Natural killer cell (primary cell): ENCODE measurements at regions not wholly inside any gene's neighbourhood (a gene's known extent, or its start where the extent isn't known, plus 50 kb on each side); places are given as distances from the start of the nearest gene placed in this dataset.

Experiments
- ATAC-seq, 3 donors: fragments of 150-1000 bp in 2 of 3; fragments of 200-7000 bp in 1 of 3; cut with Tn5 transposase; 1 replicate in 1 of 3; 2 replicates in 2 of 3; pipeline ENCODE4 v1.10.0; 2021; ENCODE audit warnings: mild to moderate bottlenecking in 2 of 3, moderate library complexity in 2 of 3
- DNase-seq, 2 donors: peaks; one replicate each; pipeline versions ENCODE4 v3.0.0 to v3.0.0-alpha.2; 2013 to 2021; ENCODE audit warnings: mixed read lengths in 1 of 2
- H3K27ac ChIP-seq: one replicate; pipeline ENCODE4 v1.5.1; 2013; ENCODE audit warnings: mild to moderate bottlenecking, low read length
- H3K27me3 ChIP-seq: one replicate; pipeline ENCODE4 v1.6.1; 2013; ENCODE audit warnings: low read length; ENCODE audit not compliant: control insufficient read depth, insufficient read depth
- H3K36me3 ChIP-seq: one replicate; pipeline ENCODE4 v1.6.1; 2013; ENCODE audit warnings: low read length; ENCODE audit not compliant: control insufficient read depth, insufficient read depth
- H3K4me1 ChIP-seq: one replicate; pipeline ENCODE4 v1.6.1; 2013; ENCODE audit warnings: low read length; ENCODE audit not compliant: control insufficient read depth, insufficient read depth
- H3K4me3 ChIP-seq: one replicate; pipeline ENCODE4 v1.5.1; 2013; ENCODE audit warnings: low read length
- H3K9me3 ChIP-seq: one replicate; pipeline ENCODE4 v1.6.1; 2013; ENCODE audit warnings: low read length; ENCODE audit not compliant: control insufficient read depth, insufficient read depth
- H3K27ac Mint-ChIP-seq, 2 donors: one replicate each; pipeline ENCODE4 v1.8.0; 2022; ENCODE audit warnings: mild to moderate bottlenecking in 2 of 2, mixed read lengths in 2 of 2, moderate library complexity in 1 of 2
- H3K27me3 Mint-ChIP-seq, 2 donors: one replicate each; pipeline ENCODE4 v1.8.0; 2022; ENCODE audit warnings: low read depth in 2 of 2, mixed read lengths in 2 of 2
- H3K36me3 Mint-ChIP-seq: one replicate; pipeline ENCODE4 v1.8.0; 2022; ENCODE audit warnings: mixed read lengths
- H3K4me1 Mint-ChIP-seq, 2 donors: one replicate each; pipeline ENCODE4 v1.8.0; 2022; ENCODE audit warnings: mixed read lengths in 2 of 2
- H3K4me3 Mint-ChIP-seq: one replicate; pipeline ENCODE4 v1.8.0; 2022; ENCODE audit warnings: mild to moderate bottlenecking, moderate library complexity, mixed read lengths
- H3K9me3 Mint-ChIP-seq, 2 donors: one replicate each; pipeline ENCODE4 v1.8.0; 2022; ENCODE audit warnings: mixed read lengths in 2 of 2
- CTCF ChIP-seq: fragments of 200-600 bp; IDR thresholded peaks from one replicate; pipeline ENCODE4 v1.8.0; 2022; ENCODE audit warnings: antibody characterized with exemption
- WGBS: methylation state at CpG from one replicate; pipeline ENCODE4 v1.1.7; 2013; ENCODE audit warnings: missing lambda C conversion rate; ENCODE audit not compliant: insufficient coverage; 5-methylcytosine and 5-hydroxymethylcytosine counted together
- intact Hi-C: fragments of 100-400 bp; cut with micrococcal nuclease; formaldehyde crosslinking; loops from one replicate; pipeline ENCODE4 v1.14.2; 2022

DNA sequence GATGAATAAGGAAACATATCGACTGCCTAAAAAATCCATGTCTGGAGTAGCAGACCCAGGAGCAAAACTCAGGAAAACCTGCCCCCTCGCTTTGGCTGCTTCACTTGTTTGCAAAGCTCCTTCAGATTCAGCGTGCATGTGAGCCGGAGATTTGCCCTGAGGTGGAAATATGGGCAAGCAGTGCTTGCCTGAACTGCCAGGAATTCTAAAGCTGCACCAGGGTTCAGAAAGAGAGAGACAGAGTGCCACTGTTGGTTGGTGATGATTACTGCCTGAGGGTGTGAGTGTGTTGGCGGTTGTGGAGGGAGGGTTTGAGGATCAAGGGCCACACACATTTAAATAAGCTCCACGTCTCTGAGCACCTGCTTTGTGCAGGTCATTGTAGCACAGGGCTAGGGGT lies 139.6 kb upstream of the RGPD4 start:
- intact Hi-C loops, result no loop called here
- Histone ChIP-seq H3K27me3 (no peaks in the 10 kb centered on the region), H3K27ac (no peak overlapping the region), H3K36me3 (no peaks in the 10 kb centered on the region), H3K4me3 (no peak overlapping the region), H3K9me3 (no peaks in the 10 kb centered on the region), H3K4me1 (no peaks in the 10 kb centered on the region)
- Mint-ChIP-seq H3K9me3 (peaks cover 2 to 5% of the 10 kb centered on the region in 2 donors), H3K36me3 (no peaks in the 10 kb centered on the region), H3K27me3 (no peaks in the 10 kb centered on the region), H3K27ac (no peak overlapping the region), H3K4me3 (no peak overlapping the region), H3K4me1 (no peaks in the 10 kb centered on the region)
- ATAC-seq (no peak), DNase-seq (no peak)
- WGBS, result 84% methylated on average over 6 of the region's 6 CpGs
- TF ChIP-seq CTCF, result no peak

- no peak overlapping the region for H3K4me3 Mint-ChIP-seq
- no peaks in the 10 kb centered on the region for H3K4me1 Mint-ChIP-seq
- no peak for TF ChIP-seq CTCF
- ATAC-seq, result no peak
- Histone ChIP-seq H3K9me3 (no peaks in the 10 kb centered on the region), H3K27ac (no peak overlapping the region), H3K36me3 (no peaks in the 10 kb centered on the region), H3K4me1 (no peaks in the 10 kb centered on the region), H3K4me3 (no peak overlapping the region), H3K27me3 (no peaks in the 10 kb centered on the region)
- 88% methylated on average over 3 of the region's 5 CpGs for WGBS
- no peaks in the 10 kb centered on the region for H3K27me3 Mint-ChIP-seq
- peaks cover under 1 to 5% of the 10 kb centered on the region in 2 donors for H3K9me3 Mint-ChIP-seq
- intact Hi-C loops, result no loop called here
- H3K27ac Mint-ChIP-seq, result no peak overlapping the region
- H3K36me3 Mint-ChIP-seq, result no peaks in the 10 kb centered on the region
- no peak for DNase-seq
Measured at GRCh38 chr2:107688135-107688534, 138.6 kb upstream of the RGPD4 start.

GRCh38 chr2:107693604-107694003 lies 133.1 kb upstream of the RGPD4 start:
- no peak overlapping the region for H3K27ac ChIP-seq
- no peak for ATAC-seq
- no peaks in the 10 kb centered on the region for H3K9me3 ChIP-seq
- no peak for TF ChIP-seq CTCF
- no peaks in the 10 kb centered on the region for H3K36me3 ChIP-seq
- no peak for DNase-seq
- H3K36me3 Mint-ChIP-seq, result no peaks in the 10 kb centered on the region
- intact Hi-C loops, result no loop called here
- no peaks in the 10 kb centered on the region for H3K4me1 ChIP-seq
- no peak overlapping the region for H3K27ac Mint-ChIP-seq
- peaks cover 0 to 5% of the 10 kb centered on the region in 2 donors for H3K9me3 Mint-ChIP-seq
- H3K4me1 Mint-ChIP-seq, result no peaks in the 10 kb centered on the region
- 100% methylated on average over 2 of the region's 3 CpGs for WGBS
- H3K4me3 ChIP-seq, result no peak overlapping the region
- H3K4me3 Mint-ChIP-seq, result no peak overlapping the region
- H3K27me3 ChIP-seq, result no peaks in the 10 kb centered on the region
- H3K27me3 Mint-ChIP-seq, result peaks cover 0 to 8% of the 10 kb centered on the region in 2 donors

DNA sequence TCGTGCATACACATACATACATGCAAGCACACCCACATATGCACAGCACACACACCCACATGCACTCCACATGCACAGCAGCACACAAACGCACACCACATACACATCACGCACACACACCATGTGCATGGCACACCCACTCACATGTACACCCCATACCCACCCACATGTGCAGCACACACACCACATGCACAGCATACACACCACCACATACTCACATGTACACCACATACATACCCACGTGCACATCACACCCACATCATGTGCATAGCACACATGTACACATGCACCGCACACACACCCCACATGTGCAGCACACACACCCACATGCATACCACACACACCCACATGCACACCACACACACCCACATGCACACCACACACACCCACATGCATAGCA lies 132.0 kb upstream of the RGPD4 start:
- H3K36me3 Mint-ChIP-seq, result no peaks in the 10 kb centered on the region
- ATAC-seq (peak in 1 of 3 donors; percentile 48), DNase-seq (no peak)
- H3K27ac ChIP-seq, result no peak overlapping the region
- peaks cover 0 to 5% of the 10 kb centered on the region in 2 donors for H3K9me3 Mint-ChIP-seq
- no peak for TF ChIP-seq CTCF
- no peaks in the 10 kb centered on the region for H3K4me1 Mint-ChIP-seq
- no peak overlapping the region for H3K27ac Mint-ChIP-seq
- H3K27me3 Mint-ChIP-seq, result peaks cover 0 to 13% of the 10 kb centered on the region in 2 donors
- H3K4me1 ChIP-seq, result no peaks in the 10 kb centered on the region
- H3K4me3 ChIP-seq, result no peak overlapping the region
- no peaks in the 10 kb centered on the region for H3K9me3 ChIP-seq
- no peaks in the 10 kb centered on the region for H3K27me3 ChIP-seq
- H3K36me3 ChIP-seq, result no peaks in the 10 kb centered on the region
- intact Hi-C loops, result no loop called here
- 84% methylated on average over 5 of the region's 5 CpGs for WGBS
- no peak overlapping the region for H3K4me3 Mint-ChIP-seq
